ENCODE measurements at regions not wholly inside any gene's neighbourhood (a gene's known extent, or its start where the extent isn't known, plus 50 kb on each side); places are given as distances from the start of the nearest gene placed in this dataset.
"Not testable (repeated sequence)": the region's sequence is repeated elsewhere in the genome, so short reads cannot be mapped to it uniquely, and the experiment has no call there.

DNA sequence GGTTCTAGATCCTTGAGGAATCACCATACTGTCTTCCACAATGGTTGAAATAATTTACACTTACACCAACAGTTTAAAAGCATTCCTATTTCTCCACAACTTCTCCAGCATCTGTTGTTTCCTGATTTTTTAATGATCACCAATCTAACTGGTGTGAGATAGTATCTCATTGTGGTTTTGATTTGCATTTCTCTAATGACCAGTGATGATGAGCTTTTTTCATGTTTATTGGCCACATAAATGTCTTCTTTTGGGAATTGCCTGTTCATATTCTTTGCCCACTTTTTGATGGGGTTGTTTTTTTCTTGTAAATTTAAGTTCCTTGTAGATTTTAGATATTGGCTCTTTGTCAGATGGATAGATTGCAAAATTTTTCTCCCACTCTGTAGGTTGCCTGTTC lies 138.2 kb downstream of the CXCL12 start:
- not testable (repeated sequence) for TF ChIP-seq TAF1 (IDR thresholded peaks at IDR 0.05; ENCODE audit: low read depth, low read length); EGR1 (IDR thresholded peaks at IDR 0.05; ENCODE audit: borderline replicate concordance, low read depth, low read length); ZNF274 (IDR thresholded peaks at IDR 0.05; ENCODE audit: borderline replicate concordance, extremely low read depth, low read length); POLR2AphosphoS5 (IDR thresholded peaks at IDR 0.05; ENCODE audit: low read depth, low read length); KDM1A (IDR thresholded peaks at IDR 0.05; ENCODE audit: borderline replicate concordance, low read length); EP300 (IDR thresholded peaks at IDR 0.05; ENCODE audit: borderline replicate concordance in 1 of 2, low read depth in 2 of 2, low read length in 2 of 2); RFX5 (IDR thresholded peaks at IDR 0.05; ENCODE audit: borderline replicate concordance, low read depth, low read length); RBBP5 (IDR thresholded peaks at IDR 0.05; ENCODE audit: borderline replicate concordance, low read depth, low read length); GABPA (IDR thresholded peaks at IDR 0.05; ENCODE audit: borderline replicate concordance, insufficient read depth, low read length)
- TF ChIP-seq, protein P1, sequence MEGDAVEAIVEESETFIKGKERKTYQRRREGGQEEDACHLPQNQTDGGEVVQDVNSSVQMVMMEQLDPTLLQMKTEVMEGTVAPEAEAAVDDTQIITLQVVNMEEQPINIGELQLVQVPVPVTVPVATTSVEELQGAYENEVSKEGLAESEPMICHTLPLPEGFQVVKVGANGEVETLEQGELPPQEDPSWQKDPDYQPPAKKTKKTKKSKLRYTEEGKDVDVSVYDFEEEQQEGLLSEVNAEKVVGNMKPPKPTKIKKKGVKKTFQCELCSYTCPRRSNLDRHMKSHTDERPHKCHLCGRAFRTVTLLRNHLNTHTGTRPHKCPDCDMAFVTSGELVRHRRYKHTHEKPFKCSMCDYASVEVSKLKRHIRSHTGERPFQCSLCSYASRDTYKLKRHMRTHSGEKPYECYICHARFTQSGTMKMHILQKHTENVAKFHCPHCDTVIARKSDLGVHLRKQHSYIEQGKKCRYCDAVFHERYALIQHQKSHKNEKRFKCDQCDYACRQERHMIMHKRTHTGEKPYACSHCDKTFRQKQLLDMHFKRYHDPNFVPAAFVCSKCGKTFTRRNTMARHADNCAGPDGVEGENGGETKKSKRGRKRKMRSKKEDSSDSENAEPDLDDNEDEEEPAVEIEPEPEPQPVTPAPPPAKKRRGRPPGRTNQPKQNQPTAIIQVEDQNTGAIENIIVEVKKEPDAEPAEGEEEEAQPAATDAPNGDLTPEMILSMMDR (IDR thresholded peaks at IDR 0.05; ENCODE audit: control extremely low read depth in 1 of 3, insufficient read depth in 1 of 3, low read depth in 1 of 3, low read length in 3 of 3): not testable (repeated sequence)

Measured in H1 (cell line).